HepG2 (cell line): ENCODE measurements at regions not wholly inside any gene's neighbourhood (a gene's known extent, or its start where the extent isn't known, plus 50 kb on each side); places are given as distances from the start of the nearest gene placed in this dataset.

ENCODE experiments used
- ATAC-seq: fragments of 200-7000 bp; cut with Tn5 transposase; 3 replicates; pipeline ENCODE4 v1.9.1; 2020; ENCODE audit warnings: mild to moderate bottlenecking, moderate library complexity
- BruUV-seq: library from RNA; stranded (reverse); fragments of 400-500 nt; replicated peaks from 2 replicates; lab custom pipeline; 2021; lab: Mats Ljungman, UMichigan
- CTCF ChIA-PET: fragments of 300-600 bp; formaldehyde crosslinking; extraction: SDS; loops from one replicate; lab custom pipeline; 2021; ENCODE audit warnings: low total read pairs, inconsistent platforms, low intra/inter-chr PET ratio; lab: Yijun Ruan, JAX
- POLR2A ChIA-PET: fragments of 350-600 bp; sonication (Branson Sonifier 250); formaldehyde crosslinking; loops from one replicate; lab custom pipeline; 2020; ENCODE audit warnings: antibody characterized with exemption, inconsistent platforms; lab: Yijun Ruan, JAX
- DNase-seq: peaks from one replicate; pipeline ENCODE4 v3.0.0-alpha.2; 2015; ENCODE audit warnings: low spot score
- FAIRE-seq: peaks from 3 replicates; lab custom pipeline; 2011; peaks lifted over from hg19 to GRCh38; lab: Jason Lieb, UNC
- H2AFZ ChIP-seq: one replicate; pipeline ENCODE4 v1.6.1; 2011; ENCODE audit warnings: low read length, inconsistent platforms
- H3K27ac ChIP-seq: fragments of 300-600 bp; 3 replicates; pipeline ENCODE4 v1.8.0; 2011; ENCODE audit warnings: mixed run types, mild to moderate bottlenecking, mixed read lengths, low read length, inconsistent platforms; ENCODE audit not compliant: insufficient read depth; ENCODE audit errors: extremely low read length
- H3K27me3 ChIP-seq, 2 experiments: fragments of 200-600 bp in 1 of 2; 2 replicates in 1 of 2; 3 replicates in 1 of 2; pipeline versions ENCODE4 v1.6.0 to v1.8.0; 2011; ENCODE audit warnings: low read length in 2 of 2, mild to moderate bottlenecking in 2 of 2, moderate library complexity in 2 of 2, inconsistent platforms in 1 of 2; ENCODE audit not compliant: insufficient read depth in 2 of 2, control insufficient read depth in 1 of 2
- H3K36me3 ChIP-seq, 2 experiments: fragments of 200-600 bp in 1 of 2; replicated peaks in 1 of 2; 2 replicates in 1 of 2; 3 replicates in 1 of 2; pipeline versions ENCODE4 v1.5.1 to v1.8.0; 2011; ENCODE audit warnings: low read length in 2 of 2, inconsistent platforms in 1 of 2; ENCODE audit not compliant: insufficient read depth in 2 of 2, control insufficient read depth in 1 of 2
- H3K4me1 ChIP-seq: 2 replicates; pipeline ENCODE4 v1.5.1; 2012; ENCODE audit warnings: low read length, inconsistent platforms; ENCODE audit not compliant: insufficient read depth
- H3K4me2 ChIP-seq: 2 replicates; pipeline ENCODE4 v1.6.0; 2011; ENCODE audit warnings: low read depth, low read length, inconsistent platforms
- H3K4me3 ChIP-seq, 3 experiments: fragments of 200-600 bp in 1 of 3; sonication (generic), shearing (Covaris generic) in 1 of 3; replicated peaks in 1 of 3; 2 replicates each; pipeline ENCODE4 v1.5.1; 2011 to 2016; ENCODE audit warnings: low read length in 3 of 3, inconsistent platforms in 2 of 3, low read depth in 2 of 3, mild to moderate bottlenecking in 2 of 3, control low read depth in 1 of 3, mixed read lengths in 1 of 3; ENCODE audit not compliant: insufficient read depth in 1 of 3
- H3K79me2 ChIP-seq: one replicate; pipeline ENCODE4 v1.6.1; 2011; ENCODE audit warnings: low read length, inconsistent platforms; ENCODE audit not compliant: insufficient read depth
- H3K9ac ChIP-seq: 2 replicates; pipeline ENCODE4 v1.6.0; 2011; ENCODE audit warnings: mild to moderate bottlenecking, low read depth, low read length, inconsistent platforms; ENCODE audit not compliant: insufficient read depth
- H3K9me3 ChIP-seq: 2 replicates; pipeline ENCODE4 v1.5.1; 2012; ENCODE audit warnings: mild to moderate bottlenecking, low read length
- H4K20me1 ChIP-seq: 2 replicates; pipeline ENCODE4 v1.6.0; 2011; ENCODE audit warnings: inconsistent platforms, mild to moderate bottlenecking, low read length, moderate library complexity; ENCODE audit not compliant: insufficient read depth
- ADNP ChIP-seq: sonication (generic); formaldehyde crosslinking; IDR thresholded peaks from 2 replicates; pipeline ENCODE4 v1.4.0; 2020; ENCODE audit warnings: missing genetic modification reagents
- ETS1 ChIP-seq: sonication (generic); formaldehyde crosslinking; IDR thresholded peaks from 2 replicates; pipeline ENCODE4 v1.4.0; 2020; ENCODE audit warnings: missing genetic modification reagents
- HHEX ChIP-seq: IDR thresholded peaks from 2 replicates; pipeline ENCODE4 v1.6.1; 2016; ENCODE audit warnings: control low read depth
- MBD4 ChIP-seq: IDR thresholded peaks from 2 replicates; pipeline ENCODE4 v1.6.1; 2012; ENCODE audit warnings: low read length, inconsistent platforms, borderline replicate concordance
- PHB2 ChIP-seq: fragments of 450-650 bp; IDR thresholded peaks from 2 replicates; pipeline ENCODE4 v1.6.1; 2018; ENCODE audit not compliant: partially characterized antibody
- RCOR2 ChIP-seq: IDR thresholded peaks from 2 replicates; pipeline ENCODE4 v1.6.1; 2016; ENCODE audit warnings: missing biosample characterization, missing genetic modification reagents
- SNRNP70 ChIP-seq: fragments of 200-400 bp; formaldehyde crosslinking; IDR thresholded peaks from 2 replicates; pipeline ENCODE4 v1.6.1; 2017; ENCODE audit warnings: mild to moderate bottlenecking, low read depth, low read length, moderate library complexity
- ZNF142 ChIP-seq: sonication (generic); formaldehyde crosslinking; IDR thresholded peaks from 2 replicates; pipeline ENCODE4 v1.4.0; 2020; ENCODE audit warnings: missing genetic modification reagents
- ZNF552 ChIP-seq: sonication (generic); formaldehyde crosslinking; IDR thresholded peaks from 2 replicates; pipeline ENCODE4 v1.9.0; 2022; ENCODE audit warnings: missing genetic modification reagents, mild to moderate bottlenecking, borderline replicate concordance
- ZNF775 ChIP-seq: sonication (generic); formaldehyde crosslinking; IDR thresholded peaks from 2 replicates; pipeline ENCODE4 v1.4.0; 2020; ENCODE audit warnings: missing genetic modification reagents, mild to moderate bottlenecking, moderate library complexity, borderline replicate concordance
- ZNF777 ChIP-seq: sonication (generic); formaldehyde crosslinking; IDR thresholded peaks from 2 replicates; pipeline ENCODE4 v1.4.0; 2020; ENCODE audit warnings: missing genetic modification reagents
- WGBS: methylation state at CpG from one replicate; pipeline ENCODE4 v1.1.6; 2017; ENCODE audit warnings: low lambda C conversion rate; 5-methylcytosine and 5-hydroxymethylcytosine counted together
- in situ Hi-C: cut with HindIII; loops from 2 replicates; pipeline ENCODE4 v1.10.0; 2017; ENCODE audit warnings: low pct_unique_long_range_greater_than_20kb; ENCODE audit not compliant: extremely low pct_ligation_motif_present
- intact Hi-C: fragments of 100-400 bp; cut with micrococcal nuclease; formaldehyde crosslinking; loops from one replicate; pipeline ENCODE4 v1.10.0; 2022; ENCODE audit not compliant: unreplicated experiment
- TF ChIP-seq, protein P1 (sequence below): sonication (generic); formaldehyde crosslinking; IDR thresholded peaks from 2 replicates; pipeline ENCODE4 v1.8.0; 2022; ENCODE audit warnings: mild to moderate bottlenecking, missing genetic modification reagents, borderline replicate concordance
- TF ChIP-seq, protein P2 (sequence below): IDR thresholded peaks from 2 replicates; pipeline ENCODE4 v1.6.1; 2012; ENCODE audit warnings: low read depth, low read length, improper control_type of control experiment
- TF ChIP-seq, protein P3 (sequence below): sonication (generic); formaldehyde crosslinking; IDR thresholded peaks from 2 replicates; pipeline ENCODE4 v1.4.0; 2020; ENCODE audit warnings: missing genetic modification reagents

DNA sequence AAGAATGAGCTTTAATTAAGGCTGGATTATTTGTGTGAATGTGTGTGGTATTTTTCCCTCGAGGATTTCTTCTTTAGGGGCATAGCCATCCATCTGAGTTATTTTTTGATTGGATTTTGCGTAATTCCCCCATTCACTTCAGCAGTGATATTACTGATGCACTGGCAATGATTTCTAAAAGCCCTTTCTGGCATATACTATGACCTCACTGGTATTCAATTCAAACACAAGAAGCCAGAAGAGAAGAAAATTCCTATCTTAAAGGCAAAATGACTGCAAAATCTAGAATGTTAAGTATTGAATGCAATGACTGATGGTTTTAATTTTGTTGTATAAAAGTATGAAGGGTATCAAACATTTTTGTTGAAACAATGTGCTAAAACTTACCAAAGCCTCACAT, 71.1 kb upstream of the DDIT4L start (continued):
- TF ChIP-seq ETS1 (CRISPR knock-in tag) (no peak), MBD4 (no peak)
- TF ChIP-seq, protein P1, sequence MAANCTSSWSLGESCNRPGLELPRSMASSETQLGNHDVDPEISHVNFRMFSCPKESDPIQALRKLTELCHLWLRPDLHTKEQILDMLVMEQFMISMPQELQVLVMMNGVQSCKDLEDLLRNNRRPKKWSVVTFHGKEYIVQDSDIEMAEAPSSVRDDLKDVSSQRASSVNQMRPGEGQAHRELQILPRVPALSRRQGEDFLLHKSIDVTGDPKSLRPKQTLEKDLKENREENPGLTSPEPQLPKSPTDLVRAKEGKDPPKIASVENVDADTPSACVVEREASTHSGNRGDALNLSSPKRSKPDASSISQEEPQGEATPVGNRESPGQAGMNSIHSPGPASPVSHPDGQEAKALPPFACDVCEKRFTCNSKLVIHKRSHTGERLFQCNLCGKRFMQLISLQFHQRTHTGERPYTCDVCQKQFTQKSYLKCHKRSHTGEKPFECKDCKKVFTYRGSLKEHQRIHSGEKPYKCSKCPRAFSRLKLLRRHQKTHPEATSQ (CRISPR knock-in tag): no peak

GRCh38 chr4:100258675-100259074, 68.4 kb upstream of the DDIT4L start:
- Histone ChIP-seq H3K4me3 (no peak overlapping the region), H3K36me3 (no peaks in the 10 kb centered on the region), H3K27ac (no peak overlapping the region), H4K20me1 (no peaks in the 10 kb centered on the region), H3K9ac (no peak overlapping the region), H3K9me3 (no peaks in the 10 kb centered on the region), H3K79me2 (no peaks in the 10 kb centered on the region), H3K4me1 (no peaks in the 10 kb centered on the region), H3K27me3 (no peaks in the 10 kb centered on the region; a peak in 1 of 5 replicates), H2AFZ (no peak overlapping the region), H3K4me2 (no peak overlapping the region)
- ATAC-seq (no peak), DNase-seq (no peak), FAIRE-seq (no peak)
- intact Hi-C loops: no loop called here
- WGBS: 1% methylated on average over 2 of the region's 2 CpGs
- POLR2A ChIA-PET: no interaction called here
- in situ Hi-C loops: no loop called here
- TF ChIP-seq PHB2 (no peak), ZNF775 (CRISPR knock-in tag) (no peak), ADNP (CRISPR knock-in tag) (no peak), RCOR2 (no peak), ZNF142 (CRISPR knock-in tag) (no peak), SNRNP70 (no peak), ZNF777 (CRISPR knock-in tag) (no peak), ZNF552 (no peak), HHEX (CRISPR knock-in tag) (no peak)
- TF ChIP-seq, protein P2, sequence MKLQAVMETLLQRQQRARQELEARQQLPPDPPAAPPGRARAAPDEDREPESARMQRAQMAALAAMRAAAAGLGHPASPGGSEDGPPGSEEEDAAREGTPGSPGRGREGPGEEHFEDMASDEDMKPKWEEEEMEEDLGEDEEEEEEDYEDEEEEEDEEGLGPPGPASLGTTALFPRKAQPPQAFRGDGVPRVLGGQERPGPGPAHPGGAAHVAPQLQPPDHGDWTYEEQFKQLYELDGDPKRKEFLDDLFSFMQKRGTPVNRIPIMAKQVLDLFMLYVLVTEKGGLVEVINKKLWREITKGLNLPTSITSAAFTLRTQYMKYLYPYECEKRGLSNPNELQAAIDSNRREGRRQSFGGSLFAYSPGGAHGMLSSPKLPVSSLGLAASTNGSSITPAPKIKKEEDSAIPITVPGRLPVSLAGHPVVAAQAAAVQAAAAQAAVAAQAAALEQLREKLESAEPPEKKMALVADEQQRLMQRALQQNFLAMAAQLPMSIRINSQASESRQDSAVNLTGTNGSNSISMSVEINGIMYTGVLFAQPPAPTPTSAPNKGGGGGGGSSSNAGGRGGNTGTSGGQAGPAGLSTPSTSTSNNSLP: no peak
- TF ChIP-seq, protein P3, sequence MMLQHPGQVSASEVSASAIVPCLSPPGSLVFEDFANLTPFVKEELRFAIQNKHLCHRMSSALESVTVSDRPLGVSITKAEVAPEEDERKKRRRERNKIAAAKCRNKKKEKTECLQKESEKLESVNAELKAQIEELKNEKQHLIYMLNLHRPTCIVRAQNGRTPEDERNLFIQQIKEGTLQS (CRISPR knock-in tag): no peak
- no TSS peak for BruUV-seq
- CTCF ChIA-PET: no interaction called here
